ENCODE measurements at regions not wholly inside any gene's neighbourhood (a gene's known extent, or its start where the extent isn't known, plus 50 kb on each side); places are given as distances from the start of the nearest gene placed in this dataset.

DNA sequence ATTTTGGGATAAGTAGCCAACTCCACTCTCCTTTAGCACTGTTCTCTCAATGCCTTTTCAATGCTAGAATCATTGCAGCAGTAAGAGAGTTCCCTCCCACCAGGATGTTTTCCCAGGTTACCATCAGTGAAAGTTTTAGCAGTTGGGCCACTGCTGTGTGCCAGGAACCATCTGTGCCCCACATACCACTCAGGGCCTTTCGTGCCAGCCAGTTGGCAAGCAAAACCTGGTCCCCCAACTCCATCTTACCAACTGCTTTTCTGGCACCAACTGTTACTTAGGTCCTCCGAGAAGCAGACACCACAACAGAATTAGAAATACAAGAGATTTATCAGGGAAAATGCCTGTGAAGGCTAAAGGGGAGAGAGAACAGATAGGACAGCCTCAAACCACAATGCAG lies 533.4 kb upstream of the NBEA start:
- TF ChIP-seq POLR2A (IDR thresholded peaks at IDR 0.05): no peak
- TF ChIP-seq, protein P1, sequence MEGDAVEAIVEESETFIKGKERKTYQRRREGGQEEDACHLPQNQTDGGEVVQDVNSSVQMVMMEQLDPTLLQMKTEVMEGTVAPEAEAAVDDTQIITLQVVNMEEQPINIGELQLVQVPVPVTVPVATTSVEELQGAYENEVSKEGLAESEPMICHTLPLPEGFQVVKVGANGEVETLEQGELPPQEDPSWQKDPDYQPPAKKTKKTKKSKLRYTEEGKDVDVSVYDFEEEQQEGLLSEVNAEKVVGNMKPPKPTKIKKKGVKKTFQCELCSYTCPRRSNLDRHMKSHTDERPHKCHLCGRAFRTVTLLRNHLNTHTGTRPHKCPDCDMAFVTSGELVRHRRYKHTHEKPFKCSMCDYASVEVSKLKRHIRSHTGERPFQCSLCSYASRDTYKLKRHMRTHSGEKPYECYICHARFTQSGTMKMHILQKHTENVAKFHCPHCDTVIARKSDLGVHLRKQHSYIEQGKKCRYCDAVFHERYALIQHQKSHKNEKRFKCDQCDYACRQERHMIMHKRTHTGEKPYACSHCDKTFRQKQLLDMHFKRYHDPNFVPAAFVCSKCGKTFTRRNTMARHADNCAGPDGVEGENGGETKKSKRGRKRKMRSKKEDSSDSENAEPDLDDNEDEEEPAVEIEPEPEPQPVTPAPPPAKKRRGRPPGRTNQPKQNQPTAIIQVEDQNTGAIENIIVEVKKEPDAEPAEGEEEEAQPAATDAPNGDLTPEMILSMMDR (IDR thresholded peaks at IDR 0.05): no peak

Measured in Peyer's patch (tissue), 4 donors.